ENCODE measurements at regions not wholly inside any gene's neighbourhood (a gene's known extent, or its start where the extent isn't known, plus 50 kb on each side); places are given as distances from the start of the nearest gene placed in this dataset.

GRCh38 chr2:153568105-153568504 is 89.5 kb upstream of the RPRM start:
- TF ChIP-seq POLR2A (IDR thresholded peaks at IDR 0.05; ENCODE audit: low read depth, low read length) (no peak), POLR2AphosphoS5 (IDR thresholded peaks at IDR 0.05; ENCODE audit: low read depth, low read length) (no peak), TAF1 (IDR thresholded peaks at IDR 0.05; ENCODE audit: borderline replicate concordance, low read depth, low read length) (no peak)
